Trophoblast cell (in vitro differentiated cells and primary cell): ENCODE measurements at regions not wholly inside any gene's neighbourhood (a gene's known extent, or its start where the extent isn't known, plus 50 kb on each side); places are given as distances from the start of the nearest gene placed in this dataset.
"Not testable (repeated sequence)": the region's sequence is repeated elsewhere in the genome, so short reads cannot be mapped to it uniquely, and the experiment has no call there.

Source experiments
- DNase-seq, 2 donors: peaks; one replicate each; pipeline ENCODE4 v3.0.0-alpha.2; 2016
- H2AFZ ChIP-seq: 2 replicates; pipeline ENCODE4 v1.6.1; 2013; ENCODE audit warnings: low read length, moderate library complexity, mild to moderate bottlenecking; ENCODE audit not compliant: insufficient read depth, poor library complexity
- H2AK5ac ChIP-seq: 2 replicates; pipeline ENCODE4 v1.6.1; 2013; ENCODE audit warnings: mild to moderate bottlenecking, low read length
- H2BK120ac ChIP-seq: 2 replicates; pipeline ENCODE4 v1.6.1; 2013; ENCODE audit warnings: low read length, mild to moderate bottlenecking, moderate library complexity; ENCODE audit not compliant: insufficient read depth, poor library complexity
- H2BK12ac ChIP-seq: 2 replicates; pipeline ENCODE4 v1.6.1; 2013; ENCODE audit warnings: mild to moderate bottlenecking, low read length, moderate library complexity
- H2BK5ac ChIP-seq: 2 replicates; pipeline ENCODE4 v1.6.1; 2013; ENCODE audit warnings: low read length, low read depth, moderate library complexity, mild to moderate bottlenecking; ENCODE audit not compliant: poor library complexity
- H3K14ac ChIP-seq: 2 replicates; pipeline ENCODE4 v1.6.1; 2013; ENCODE audit warnings: mild to moderate bottlenecking, low read length
- H3K18ac ChIP-seq: 2 replicates; pipeline ENCODE4 v1.6.1; 2013; ENCODE audit warnings: mild to moderate bottlenecking, low read length
- H3K23ac ChIP-seq: 2 replicates; pipeline ENCODE4 v1.6.1; 2013; ENCODE audit warnings: low read length
- H3K27ac ChIP-seq: 2 replicates; pipeline ENCODE4 v1.5.1; 2013; ENCODE audit warnings: low read depth, mild to moderate bottlenecking, inconsistent platforms, low read length, moderate library complexity
- H3K27me3 ChIP-seq: 2 replicates; pipeline ENCODE4 v1.6.1; 2013; ENCODE audit warnings: inconsistent platforms, mild to moderate bottlenecking, low read length, moderate library complexity; ENCODE audit not compliant: insufficient read depth
- H3K36me3 ChIP-seq, 2 experiments: 1 replicate in 1 of 2; 2 replicates in 1 of 2; pipeline ENCODE4 v1.6.1; 2013; ENCODE audit warnings: low read length in 2 of 2, mild to moderate bottlenecking in 2 of 2, moderate library complexity in 1 of 2; ENCODE audit not compliant: insufficient read depth in 2 of 2, control insufficient read depth in 1 of 2
- H3K4ac ChIP-seq: 2 replicates; pipeline ENCODE4 v1.6.1; 2013; ENCODE audit warnings: low read depth, mild to moderate bottlenecking, low read length, moderate library complexity
- H3K4me1 ChIP-seq, 2 experiments: 1 replicate in 1 of 2; 2 replicates in 1 of 2; pipeline ENCODE4 v1.6.1; 2013; ENCODE audit warnings: low read length in 2 of 2, mild to moderate bottlenecking in 2 of 2, moderate library complexity in 1 of 2; ENCODE audit not compliant: insufficient read depth in 2 of 2, control insufficient read depth in 1 of 2
- H3K4me2 ChIP-seq: 2 replicates; pipeline ENCODE4 v1.6.1; 2013; ENCODE audit warnings: inconsistent platforms, mild to moderate bottlenecking, low read length, moderate library complexity
- H3K4me3 ChIP-seq: 2 replicates; pipeline ENCODE4 v1.5.1; 2013; ENCODE audit warnings: mild to moderate bottlenecking, low read depth, low read length, inconsistent platforms
- H3K79me1 ChIP-seq: one replicate; pipeline ENCODE4 v1.6.1; 2013; ENCODE audit warnings: low read length
- H3K79me2 ChIP-seq: 2 replicates; pipeline ENCODE4 v1.6.1; 2013; ENCODE audit warnings: low read length, mild to moderate bottlenecking; ENCODE audit not compliant: control insufficient read depth, insufficient read depth, poor library complexity
- H3K9ac ChIP-seq: 2 replicates; pipeline ENCODE4 v1.6.1; 2013; ENCODE audit warnings: mild to moderate bottlenecking, low read length
- H3K9me3 ChIP-seq: 2 replicates; pipeline ENCODE4 v1.6.1; 2013; ENCODE audit warnings: low read depth, mild to moderate bottlenecking, control low read depth, inconsistent platforms, low read length; ENCODE audit not compliant: insufficient read depth
- H4K12ac ChIP-seq: 2 replicates; pipeline ENCODE4 v1.6.1; 2013; ENCODE audit warnings: low read depth, mild to moderate bottlenecking, low read length, moderate library complexity
- H4K8ac ChIP-seq: 2 replicates; pipeline ENCODE4 v1.6.1; 2013; ENCODE audit warnings: low read depth, mild to moderate bottlenecking, low read length, moderate library complexity
- H4K91ac ChIP-seq: one replicate; pipeline ENCODE4 v1.6.1; 2013; ENCODE audit warnings: low read depth, mild to moderate bottlenecking, low read length, moderate library complexity
- WGBS: extraction: QIAGEN DNeasy Blood & Tissue Kit; methylation state at CpG from one replicate; pipeline ENCODE4 v1.1.7; 2013; ENCODE audit warnings: missing lambda C conversion rate; ENCODE audit not compliant: insufficient read length, insufficient coverage; ENCODE audit errors: extremely low coverage; 5-methylcytosine and 5-hydroxymethylcytosine counted together

- Histone ChIP-seq H3K27me3 (no peaks in the 10 kb centered on the region), H3K23ac (no peak overlapping the region), H3K4ac (no peak overlapping the region), H3K9me3 (no peaks in the 10 kb centered on the region), H3K9ac (no peak overlapping the region), H4K91ac (no peak overlapping the region), H2AK5ac (no peak overlapping the region), H3K14ac (no peak overlapping the region), H2BK12ac (no peak overlapping the region), H3K4me3 (no peak overlapping the region), H3K4me2 (no peak overlapping the region), H3K4me1 (no peaks in the 10 kb centered on the region), H2BK120ac (no peak overlapping the region), H3K79me1 (no peaks in the 10 kb centered on the region), H3K18ac (no peak overlapping the region), H3K79me2 (no peaks in the 10 kb centered on the region), H2AFZ (no peak overlapping the region), H3K36me3 (no peaks in the 10 kb centered on the region), H4K8ac (no peak overlapping the region), H3K27ac (no peak overlapping the region), H4K12ac (no peak overlapping the region), H2BK5ac (no peak overlapping the region)
- DNase-seq = no peak
- whole genome bisulfite sequencing = no CpG with 5 or more reads among the region's 3 CpGs
These were observed 55.4 kb downstream of the CTSL start for GRCh38 chr9:87781331-87781730.

GRCh38 chr9:87783180-87783579, 57.3 kb downstream of the CTSL start:
- no peak overlapping the region for H3K14ac ChIP-seq
- H3K4ac ChIP-seq = no peak overlapping the region
- no peaks in the 10 kb centered on the region for H3K36me3 ChIP-seq
- H3K23ac ChIP-seq = no peak overlapping the region
- H2BK120ac ChIP-seq = no peak overlapping the region
- DNase-seq = no peak
- no peaks in the 10 kb centered on the region for H3K27me3 ChIP-seq
- no peak overlapping the region for H4K8ac ChIP-seq
- H3K9me3 ChIP-seq = no peaks in the 10 kb centered on the region
- no peak overlapping the region for H2BK12ac ChIP-seq
- no peak overlapping the region for H3K18ac ChIP-seq
- no peaks in the 10 kb centered on the region for H3K79me1 ChIP-seq
- no CpG with 5 or more reads among the region's 4 CpGs for WGBS
- no peaks in the 10 kb centered on the region for H3K79me2 ChIP-seq
- H2AK5ac ChIP-seq = no peak overlapping the region
- H3K4me3 ChIP-seq = no peak overlapping the region
- no peaks in the 10 kb centered on the region for H3K4me1 ChIP-seq
- H4K91ac ChIP-seq = no peak overlapping the region
- no peak overlapping the region for H2BK5ac ChIP-seq
- no peak overlapping the region for H3K27ac ChIP-seq
- no peak overlapping the region for H4K12ac ChIP-seq
- H3K4me2 ChIP-seq = no peak overlapping the region
- H2AFZ ChIP-seq = no peak overlapping the region
- H3K9ac ChIP-seq = no peak overlapping the region

GRCh38 chr9:87785315-87785970, 59.5 kb downstream of the CTSL start:
- H3K79me1 ChIP-seq, H3K4me2 ChIP-seq, H3K27me3 ChIP-seq, H3K18ac ChIP-seq, H2AFZ ChIP-seq, H3K4me1 ChIP-seq, DNase-seq, H4K8ac ChIP-seq, H3K27ac ChIP-seq, H3K4me3 ChIP-seq, H3K36me3 ChIP-seq, H2AK5ac ChIP-seq, H3K9ac ChIP-seq, H3K4ac ChIP-seq, H3K14ac ChIP-seq, H3K23ac ChIP-seq, H4K12ac ChIP-seq, H3K9me3 ChIP-seq, H4K91ac ChIP-seq, H2BK5ac ChIP-seq, H2BK12ac ChIP-seq, H2BK120ac ChIP-seq, H3K79me2 ChIP-seq: not testable (repeated sequence)
- WGBS = no CpG with 5 or more reads among the region's 8 CpGs

GRCh38 chr9:87786423-87786822, 60.5 kb downstream of the CTSL start:
- H2BK120ac ChIP-seq = no peak overlapping the region
- H2BK5ac ChIP-seq = no peak overlapping the region
- H3K79me1 ChIP-seq = no peaks in the 10 kb centered on the region
- H3K23ac ChIP-seq = no peak overlapping the region
- no peaks in the 10 kb centered on the region for H3K4me1 ChIP-seq
- no peak overlapping the region for H3K14ac ChIP-seq
- no CpG with 5 or more reads among the region's 2 CpGs for WGBS
- H3K9ac ChIP-seq = no peak overlapping the region
- H2AK5ac ChIP-seq = no peak overlapping the region
- no peak for DNase-seq
- no peaks in the 10 kb centered on the region for H3K36me3 ChIP-seq
- H3K9me3 ChIP-seq = no peaks in the 10 kb centered on the region
- no peak overlapping the region for H3K4me3 ChIP-seq
- H3K4me2 ChIP-seq = no peak overlapping the region
- H2BK12ac ChIP-seq = no peak overlapping the region
- H4K91ac ChIP-seq = no peak overlapping the region
- no peak overlapping the region for H4K12ac ChIP-seq
- H3K27me3 ChIP-seq = no peaks in the 10 kb centered on the region
- no peak overlapping the region for H4K8ac ChIP-seq
- no peak overlapping the region for H3K4ac ChIP-seq
- no peak overlapping the region for H2AFZ ChIP-seq
- H3K27ac ChIP-seq = no peak overlapping the region
- no peak overlapping the region for H3K18ac ChIP-seq
- no peaks in the 10 kb centered on the region for H3K79me2 ChIP-seq
